ENCODE measurements at regions not wholly inside any gene's neighbourhood (a gene's known extent, or its start where the extent isn't known, plus 50 kb on each side); places are given as distances from the start of the nearest gene placed in this dataset.

DNA sequence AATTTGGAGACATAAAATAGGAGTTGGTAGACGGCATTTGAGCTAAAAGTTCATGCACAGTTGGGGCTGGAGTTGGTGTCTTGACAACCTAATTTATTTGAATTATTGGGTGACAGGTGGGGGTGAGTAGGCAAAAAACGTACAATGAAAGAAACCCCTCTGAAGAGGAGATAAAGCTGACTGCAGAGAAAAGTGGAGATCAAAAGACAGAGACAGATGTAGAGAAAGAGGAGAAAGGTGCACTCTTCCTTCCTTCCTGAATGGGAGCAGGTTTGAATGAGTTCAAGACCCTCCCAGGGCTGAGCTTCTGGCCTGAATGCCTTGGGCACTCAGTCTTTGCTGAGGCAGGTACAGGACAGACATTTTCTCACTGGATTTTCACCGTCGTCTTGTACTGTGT, 284.3 kb downstream of the DHX35 start:
- ChIA-PET POLR2A (no interaction called here), CTCF (interaction anchor here (1.0 to 4.1 kb wide), 5 partner anchors 14 to 37 kb away, joined by 3 to 33 read pairs (median 4); no protein-coding TSS in a partner anchor)
- DNase-seq (ENCODE audit: extremely low spot score), result no peak
- TF ChIP-seq, protein P1, sequence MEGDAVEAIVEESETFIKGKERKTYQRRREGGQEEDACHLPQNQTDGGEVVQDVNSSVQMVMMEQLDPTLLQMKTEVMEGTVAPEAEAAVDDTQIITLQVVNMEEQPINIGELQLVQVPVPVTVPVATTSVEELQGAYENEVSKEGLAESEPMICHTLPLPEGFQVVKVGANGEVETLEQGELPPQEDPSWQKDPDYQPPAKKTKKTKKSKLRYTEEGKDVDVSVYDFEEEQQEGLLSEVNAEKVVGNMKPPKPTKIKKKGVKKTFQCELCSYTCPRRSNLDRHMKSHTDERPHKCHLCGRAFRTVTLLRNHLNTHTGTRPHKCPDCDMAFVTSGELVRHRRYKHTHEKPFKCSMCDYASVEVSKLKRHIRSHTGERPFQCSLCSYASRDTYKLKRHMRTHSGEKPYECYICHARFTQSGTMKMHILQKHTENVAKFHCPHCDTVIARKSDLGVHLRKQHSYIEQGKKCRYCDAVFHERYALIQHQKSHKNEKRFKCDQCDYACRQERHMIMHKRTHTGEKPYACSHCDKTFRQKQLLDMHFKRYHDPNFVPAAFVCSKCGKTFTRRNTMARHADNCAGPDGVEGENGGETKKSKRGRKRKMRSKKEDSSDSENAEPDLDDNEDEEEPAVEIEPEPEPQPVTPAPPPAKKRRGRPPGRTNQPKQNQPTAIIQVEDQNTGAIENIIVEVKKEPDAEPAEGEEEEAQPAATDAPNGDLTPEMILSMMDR (IDR thresholded peaks at IDR 0.05; ENCODE audit: control extremely low read depth, extremely low read depth, low read depth, missing control alignments), result no peak

DNA sequence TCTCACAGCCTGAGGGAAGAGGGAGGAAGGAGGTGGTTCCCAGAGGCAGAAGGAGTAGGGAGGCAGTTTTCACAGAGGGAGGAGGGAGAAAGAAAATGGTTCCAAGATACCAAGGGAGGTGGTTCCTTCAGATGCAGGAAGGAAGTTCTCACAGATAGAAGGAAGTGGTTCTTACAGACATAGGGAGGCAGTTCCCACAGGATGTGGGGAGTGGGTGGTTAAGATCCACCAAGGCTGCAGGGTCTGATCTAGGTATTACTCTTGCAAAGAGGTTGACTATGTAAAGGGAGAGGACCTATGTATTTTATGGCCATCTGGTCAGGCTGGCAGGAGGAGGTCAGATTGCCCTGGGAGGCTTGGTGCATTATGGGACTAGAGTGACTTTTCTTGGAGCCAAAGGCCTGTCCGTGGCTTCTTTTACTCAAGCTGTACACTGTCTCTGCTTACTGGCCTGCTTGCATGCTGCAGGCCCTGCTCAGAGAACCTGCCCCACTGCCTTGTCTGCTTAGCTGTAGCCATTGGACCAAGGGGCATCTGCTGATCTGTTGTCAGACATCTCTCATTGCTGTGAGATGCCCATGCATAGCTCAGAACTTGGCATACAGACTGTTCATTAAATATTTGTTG, 283.7 kb downstream of the DHX35 start:
- ChIA-PET POLR2A (no interaction called here), CTCF (interaction anchor here (1.0 to 4.1 kb wide), 4 partner anchors 13 to 23 kb away, joined by 3 to 33 read pairs (median 6); no protein-coding TSS in a partner anchor)
- TF ChIP-seq, protein P1 (IDR thresholded peaks at IDR 0.05; ENCODE audit: control extremely low read depth, extremely low read depth, low read depth, missing control alignments), result no peak
- no peak for DNase-seq (ENCODE audit: extremely low spot score)

DNA sequence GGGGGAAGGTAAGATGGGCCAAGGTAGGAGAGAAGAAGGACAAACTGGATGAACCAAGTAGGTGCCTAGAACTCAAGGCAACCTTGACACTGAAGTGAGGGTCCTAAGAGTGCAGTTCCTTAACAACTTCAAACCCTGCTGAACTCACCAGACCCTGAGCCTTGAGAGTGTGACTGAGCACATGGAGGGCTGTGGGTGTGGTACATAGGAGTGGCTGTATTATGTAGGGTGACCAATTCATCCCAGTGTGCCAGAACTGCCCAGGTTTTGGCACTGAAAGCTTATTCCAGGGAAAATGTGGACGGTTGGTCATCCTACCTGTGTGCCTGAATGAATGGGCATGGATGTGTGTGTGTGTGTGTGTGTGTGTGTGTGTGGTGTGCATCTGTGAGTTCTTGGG, 281.8 kb downstream of the DHX35 start:
- ChIA-PET CTCF (interaction anchor here (2.0 to 4.1 kb wide), 2 partner anchors 21 to 22 kb away, joined by 5 to 33 read pairs; no protein-coding TSS in a partner anchor), POLR2A (no interaction called here)
- TF ChIP-seq, protein P1 (IDR thresholded peaks at IDR 0.05; ENCODE audit: control extremely low read depth, extremely low read depth, low read depth, missing control alignments), result no peak
- no peak for DNase-seq (ENCODE audit: extremely low spot score)

DNA sequence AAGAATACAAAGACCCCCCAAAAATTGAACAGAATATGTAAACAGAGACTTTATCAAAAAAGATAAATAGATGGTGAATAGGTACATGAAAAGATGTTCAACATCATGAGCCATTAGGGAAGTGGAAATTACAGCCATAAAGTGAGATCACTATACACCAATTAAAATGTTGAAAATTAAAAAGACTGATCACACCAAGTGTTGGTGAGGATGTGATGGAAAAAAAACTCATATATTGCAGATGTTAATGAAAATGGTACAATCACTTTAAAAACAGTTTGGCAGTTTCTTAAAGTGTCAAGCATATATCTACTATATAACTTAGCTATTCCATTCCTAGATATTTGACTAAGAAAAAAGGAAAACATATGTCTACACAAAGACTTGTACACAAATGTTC, 280.5 kb downstream of the DHX35 start:
- CTCF ChIA-PET, result interaction anchor here (2.0 kb wide), 1 partner anchor 22 kb away, joined by 5 read pairs; no protein-coding TSS in a partner anchor
- TF ChIP-seq, protein P1 (IDR thresholded peaks at IDR 0.05; ENCODE audit: control extremely low read depth, extremely low read depth, low read depth, missing control alignments), result no peak
- POLR2A ChIA-PET, result no interaction called here
- no peak for DNase-seq (ENCODE audit: extremely low spot score)

DNA sequence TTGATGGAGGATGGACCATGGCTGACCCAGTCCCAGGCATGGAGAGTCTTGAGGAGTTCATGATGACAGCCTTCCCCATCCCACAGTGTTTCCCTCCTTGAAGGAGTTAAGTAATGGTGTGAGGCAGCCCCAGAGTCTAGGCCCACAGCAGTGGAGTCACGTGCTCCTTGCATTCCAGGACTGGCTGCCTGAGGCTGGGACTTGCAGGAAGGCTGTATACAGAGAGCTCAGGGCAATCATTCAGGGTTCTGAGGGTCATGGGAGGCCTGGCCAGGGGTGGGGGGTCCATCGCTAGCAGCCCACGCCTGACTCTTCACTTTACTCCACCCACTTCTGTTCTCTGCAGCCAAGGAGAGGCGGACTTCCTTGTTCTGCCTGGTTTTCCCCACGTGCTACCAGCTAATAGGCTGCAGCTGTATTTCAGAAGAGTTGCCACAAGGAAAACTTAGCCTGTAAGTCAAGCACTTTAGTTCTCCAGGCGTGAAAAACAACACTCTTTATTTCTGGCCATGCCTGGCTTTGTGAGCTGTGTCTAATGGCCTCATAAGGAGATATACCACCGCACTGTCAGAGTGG, 272.5 kb downstream of the DHX35 start:
- DNase-seq (ENCODE audit: extremely low spot score), result no peak
- TF ChIP-seq, protein P1 (IDR thresholded peaks at IDR 0.05; ENCODE audit: control extremely low read depth, extremely low read depth, low read depth, missing control alignments), result no peak
- POLR2A ChIA-PET, result no interaction called here
- CTCF ChIA-PET, result interaction anchor here (1.6 kb wide), 2 partner anchors 23 to 640 kb away, joined by 3 to 4 read pairs; no protein-coding TSS in a partner anchor

DNA sequence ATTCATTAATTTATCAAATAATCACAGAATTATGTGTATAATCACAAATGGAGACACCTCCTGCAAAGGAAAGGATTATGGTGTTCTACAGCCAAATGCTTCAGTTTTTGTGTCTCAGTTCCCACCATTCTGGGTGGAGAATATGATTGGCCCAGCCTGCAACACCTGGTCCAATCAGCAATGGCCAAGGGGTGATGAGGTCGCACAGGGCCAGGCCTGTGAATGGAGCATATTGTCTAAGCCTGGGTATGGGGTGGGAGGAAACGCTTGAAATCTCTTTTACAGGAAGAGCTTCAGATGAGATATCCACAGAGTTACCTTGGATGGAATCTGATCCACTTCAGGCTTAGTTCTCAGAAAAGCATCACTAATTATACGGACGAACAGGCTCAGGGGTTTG, 271.6 kb downstream of the DHX35 start:
- ChIA-PET POLR2A (no interaction called here), CTCF (interaction anchor here (1.6 kb wide), 1 partner anchor 640 kb away, joined by 4 read pairs; no protein-coding TSS in a partner anchor)
- TF ChIP-seq, protein P1 (IDR thresholded peaks at IDR 0.05; ENCODE audit: control extremely low read depth, extremely low read depth, low read depth, missing control alignments), result no peak
- DNase-seq (ENCODE audit: extremely low spot score), result no peak

All from GM10248 (cell line).